Right lobe of liver (tissue), 6 donors: ENCODE measurements at regions not wholly inside any gene's neighbourhood (a gene's known extent, or its start where the extent isn't known, plus 50 kb on each side); places are given as distances from the start of the nearest gene placed in this dataset.
A peak's percentile ranks its signal among the peaks of the same experiment; 100 is the strongest.

Experiments
- ATAC-seq, 4 donors: fragments of 200-7000 bp; cut with Tn5 transposase; one replicate each; pipeline ENCODE4 v1.9.1; 2020; ENCODE audit warnings: mild to moderate bottlenecking in 4 of 4, moderate library complexity in 4 of 4
- DNase-seq, 3 donors: peaks; one replicate each; pipeline ENCODE4 v3.0.0-alpha.2; 2020
- H3K27ac ChIP-seq, 3 donors: fragments of 200-600 bp; one replicate each; pipeline ENCODE4 v1.8.0; 2022
- H3K27me3 ChIP-seq, 2 donors: fragments of 200-600 bp; one replicate each; pipeline ENCODE4 v1.8.0; 2022
- H3K36me3 ChIP-seq, 4 donors: fragments of 200-600 bp; sonication (generic) in 1 of 4; one replicate each; pipeline versions ENCODE4 v1.5.1 to v1.8.0; 2017 to 2022; ENCODE audit warnings: control low read depth in 1 of 4
- H3K4me1 ChIP-seq, 4 donors: fragments of 200-600 bp; sonication (generic) in 1 of 4; one replicate each; pipeline versions ENCODE4 v1.5.1 to v1.8.0; 2017 to 2022; ENCODE audit warnings: control low read depth in 1 of 4
- H3K4me3 ChIP-seq, 3 donors: fragments of 200-600 bp; one replicate each; pipeline ENCODE4 v1.8.0; 2022
- H3K9me3 ChIP-seq, 4 donors: fragments of 200-600 bp; sonication (generic) in 1 of 4; one replicate each; pipeline versions ENCODE4 v1.5.1 to v1.8.0; 2017 to 2022; ENCODE audit warnings: control low read depth in 1 of 4
- POLR2A ChIP-seq: fragments of 450-650 bp; IDR thresholded peaks from one replicate; pipeline ENCODE4 v1.6.1; 2017; ENCODE audit warnings: antibody characterized with exemption, mild to moderate bottlenecking
- WGBS: methylation state at CpG from one replicate; pipeline ENCODE4 v1.1.6; 2018; ENCODE audit warnings: low coverage, low lambda C conversion rate; ENCODE audit not compliant: insufficient coverage; ENCODE audit errors: missing lambda C conversion rate; 5-methylcytosine and 5-hydroxymethylcytosine counted together
- intact Hi-C, 2 donors: fragments of 100-400 bp; cut with DNase I; formaldehyde crosslinking; loops; one replicate each; pipeline versions ENCODE4 v1.11.2 to v1.14.1; 2022
- TF ChIP-seq, protein P1 (sequence below), 4 donors: fragments of 200-600 bp in 3 of 4; fragments of 450-650 bp in 1 of 4; IDR thresholded peaks; one replicate each; pipeline versions ENCODE4 v1.5.1 to v1.8.0; 2016 to 2022; ENCODE audit warnings: antibody characterized with exemption in 4 of 4, mild to moderate bottlenecking in 2 of 4
- donor health status: DM: no; HTN: yes; CAD: no.
- donor health status: DM: no; HTN: no; CAD: no.
- donor health status: DM: no; HTN: no; CAD: no.
- donor health status: DM: no; HTN: yes; CAD: no.
- donor health status: DM: no; HTN: yes; CAD: no.

DNA sequence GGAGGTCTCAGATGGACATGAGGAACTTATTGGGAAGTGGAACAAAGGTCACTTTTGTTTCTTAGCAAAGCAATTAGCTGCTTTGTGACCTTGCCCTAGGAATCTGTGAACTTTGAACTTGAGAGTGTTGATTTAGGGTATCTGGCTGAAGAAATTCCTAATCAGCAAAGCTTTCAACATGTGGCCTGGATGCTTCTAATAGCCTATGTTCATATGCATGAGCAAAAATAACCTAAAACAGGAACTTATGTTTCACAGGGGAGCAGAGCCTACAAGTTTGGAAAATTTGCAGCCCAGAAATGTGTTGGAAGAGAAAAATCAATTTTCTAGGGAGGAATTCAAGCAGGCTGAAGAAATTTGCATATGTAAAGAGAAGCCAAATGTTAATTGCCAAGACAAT lies 405.8 kb upstream of the SALL3 start:
- Histone ChIP-seq H3K27ac (no peak overlapping the region), H3K4me3 (no peak overlapping the region), H3K9me3 (peaks cover 0 to 7% (median 0%) of the 10 kb centered on the region in 4 donors), H3K27me3 (no peaks in the 10 kb centered on the region), H3K4me1 (no peaks in the 10 kb centered on the region), H3K36me3 (no peaks in the 10 kb centered on the region)
- TF ChIP-seq, protein P1, sequence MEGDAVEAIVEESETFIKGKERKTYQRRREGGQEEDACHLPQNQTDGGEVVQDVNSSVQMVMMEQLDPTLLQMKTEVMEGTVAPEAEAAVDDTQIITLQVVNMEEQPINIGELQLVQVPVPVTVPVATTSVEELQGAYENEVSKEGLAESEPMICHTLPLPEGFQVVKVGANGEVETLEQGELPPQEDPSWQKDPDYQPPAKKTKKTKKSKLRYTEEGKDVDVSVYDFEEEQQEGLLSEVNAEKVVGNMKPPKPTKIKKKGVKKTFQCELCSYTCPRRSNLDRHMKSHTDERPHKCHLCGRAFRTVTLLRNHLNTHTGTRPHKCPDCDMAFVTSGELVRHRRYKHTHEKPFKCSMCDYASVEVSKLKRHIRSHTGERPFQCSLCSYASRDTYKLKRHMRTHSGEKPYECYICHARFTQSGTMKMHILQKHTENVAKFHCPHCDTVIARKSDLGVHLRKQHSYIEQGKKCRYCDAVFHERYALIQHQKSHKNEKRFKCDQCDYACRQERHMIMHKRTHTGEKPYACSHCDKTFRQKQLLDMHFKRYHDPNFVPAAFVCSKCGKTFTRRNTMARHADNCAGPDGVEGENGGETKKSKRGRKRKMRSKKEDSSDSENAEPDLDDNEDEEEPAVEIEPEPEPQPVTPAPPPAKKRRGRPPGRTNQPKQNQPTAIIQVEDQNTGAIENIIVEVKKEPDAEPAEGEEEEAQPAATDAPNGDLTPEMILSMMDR (IDR thresholded peaks at IDR 0.05) = no peak
- ATAC-seq (no peak), DNase-seq (no peak)
- intact Hi-C loops = no loop called here

DNA sequence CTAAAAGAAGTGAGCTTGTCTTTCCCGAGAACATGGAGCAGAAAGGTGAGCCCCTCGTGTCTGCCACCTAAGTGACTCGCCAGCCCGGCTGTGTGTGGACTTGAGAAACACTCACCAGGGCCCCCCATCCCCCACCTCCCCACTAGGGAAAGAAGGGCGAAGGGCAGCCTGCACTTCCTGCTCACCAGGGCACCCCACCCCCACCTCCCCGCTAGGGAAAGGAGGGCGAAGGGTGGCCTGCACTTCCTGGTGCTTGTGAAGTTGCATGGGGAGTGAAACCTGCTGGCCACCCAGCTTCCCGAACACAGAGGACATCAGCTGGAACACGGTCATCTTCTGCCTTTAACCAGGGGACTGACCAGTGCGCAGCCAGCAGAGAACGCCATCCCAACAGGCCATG lies 402.7 kb upstream of the SALL3 start:
- 50% methylated on average over 2 of the region's 11 CpGs for WGBS
- no peak for TF ChIP-seq POLR2A
- TF ChIP-seq, protein P1 (IDR thresholded peaks at IDR 0.05) = no peak
- Histone ChIP-seq H3K27ac (no peak overlapping the region), H3K4me3 (no peak overlapping the region), H3K27me3 (no peaks in the 10 kb centered on the region), H3K4me1 (no peaks in the 10 kb centered on the region), H3K36me3 (no peaks in the 10 kb centered on the region), H3K9me3 (peaks cover 0 to 7% (median 0%) of the 10 kb centered on the region in 4 donors)
- ATAC-seq (no peak), DNase-seq (no peak)
- intact Hi-C loops = no loop called here

DNA sequence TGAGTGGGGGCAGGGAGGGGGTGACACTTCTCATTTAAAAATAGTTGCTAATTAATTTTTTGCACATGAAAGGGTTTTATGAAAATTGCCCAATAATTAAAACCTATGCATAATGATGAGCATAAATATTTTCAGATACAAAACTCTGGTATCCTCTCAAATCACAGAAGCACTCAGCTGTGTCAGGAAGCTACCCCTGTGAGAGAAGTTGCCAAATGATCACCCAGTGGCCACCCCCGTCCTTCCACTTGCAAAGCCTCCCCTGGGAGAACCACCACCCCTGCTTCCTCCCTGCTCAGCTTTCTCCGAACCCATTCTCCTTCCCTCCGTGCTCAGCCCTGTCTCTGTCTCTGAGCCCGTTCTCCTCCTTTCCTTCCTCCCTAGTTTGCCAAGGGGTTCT lies 400.2 kb upstream of the SALL3 start:
- intact Hi-C loops = no loop called here
- 25% methylated on average over 4 of the region's 4 CpGs for WGBS
- Histone ChIP-seq H3K4me1 (no peaks in the 10 kb centered on the region), H3K4me3 (no peak overlapping the region), H3K27ac (no peak overlapping the region), H3K36me3 (no peaks in the 10 kb centered on the region), H3K9me3 (no peaks in the 10 kb centered on the region), H3K27me3 (no peaks in the 10 kb centered on the region)
- DNase-seq = peak in 1 of 3 donors; percentile 19
- ATAC-seq = no peak
- TF ChIP-seq, protein P1 (IDR thresholded peaks at IDR 0.05) = no peak
- no peak for TF ChIP-seq POLR2A

DNA sequence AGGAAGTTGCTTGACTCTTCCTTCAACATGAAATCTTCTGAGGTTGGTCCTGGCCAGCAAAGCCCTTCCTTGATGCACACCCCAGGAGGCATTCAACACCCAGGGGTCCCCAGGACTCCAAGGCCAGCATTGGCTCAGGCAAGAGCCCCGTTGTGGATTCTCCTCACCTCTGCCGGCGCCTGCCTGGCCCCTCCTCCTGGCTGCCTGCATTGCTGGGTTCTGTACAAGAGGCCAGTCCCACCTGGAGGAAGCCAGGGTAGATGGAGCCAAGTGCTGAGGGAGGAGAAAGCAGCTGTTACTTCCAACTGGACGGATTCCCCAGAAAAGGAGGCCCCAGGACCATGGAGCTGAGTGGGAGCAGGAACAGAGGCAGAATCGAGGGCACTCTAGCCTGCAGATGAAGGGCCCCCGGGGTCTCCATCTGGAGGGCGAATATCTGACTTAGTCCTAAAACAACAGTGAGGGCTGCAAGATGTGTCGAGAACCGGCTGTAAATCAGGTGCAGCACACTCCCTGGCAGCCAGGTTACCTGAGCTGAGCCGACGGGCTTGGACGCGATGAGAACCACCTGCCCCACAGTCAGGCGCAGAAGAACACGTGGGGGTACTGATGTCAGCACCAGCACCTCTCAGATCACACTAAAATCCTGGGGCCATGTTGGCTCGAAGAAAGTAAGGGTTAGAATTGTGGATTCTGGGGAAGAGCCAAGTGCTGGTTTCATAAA lies 399.6 kb upstream of the SALL3 start:
- intact Hi-C loops = no loop called here
- no peaks in the 10 kb centered on the region for H3K27me3 ChIP-seq
- TF ChIP-seq POLR2A = no peak
- TF ChIP-seq, protein P1 (IDR thresholded peaks at IDR 0.05) = no peak
- 31% methylated on average over 9 of the region's 16 CpGs for WGBS
- no peak for ATAC-seq
- H3K4me3 ChIP-seq = no peak overlapping the region
- peak in 1 of 3 donors; percentile 17 for DNase-seq
- H3K4me1 ChIP-seq = no peaks in the 10 kb centered on the region
- no peaks in the 10 kb centered on the region for H3K9me3 ChIP-seq
- no peak overlapping the region for H3K27ac ChIP-seq
- no peaks in the 10 kb centered on the region for H3K36me3 ChIP-seq
